OCI-LY3 (cell line): ENCODE measurements at regions not wholly inside any gene's neighbourhood (a gene's known extent, or its start where the extent isn't known, plus 50 kb on each side); places are given as distances from the start of the nearest gene placed in this dataset.

Experiments used
- CTCF ChIP-seq: fragments of 200-600, 300-600 bp; sonication (generic); IDR thresholded peaks from 2 replicates; pipeline ENCODE4 v1.5.1; 2014; ENCODE audit warnings: antibody characterized with exemption, low read length, low read depth
- EZH2phosphoT487 ChIP-seq: fragments of 200-600 bp; shearing (Covaris generic); IDR thresholded peaks from 2 replicates; pipeline ENCODE4 v1.6.1; 2018; ENCODE audit warnings: antibody characterized with exemption, mixed run types, low read depth

- TF ChIP-seq CTCF (no peak), EZH2phosphoT487 (no peak)
These were observed 169.6 kb upstream of the ZNF804B start for GRCh38 chr7:88589927-88590326.
